ENCODE measurements at regions not wholly inside any gene's neighbourhood (a gene's known extent, or its start where the extent isn't known, plus 50 kb on each side); places are given as distances from the start of the nearest gene placed in this dataset.

GRCh38 chr9:109556061-109556460 is 58.0 kb upstream of the PTPN3 start (continued):
- TF ChIP-seq CTCF (IDR thresholded peaks at IDR 0.05 in 2 of 3, conservative IDR thresholded peaks at IDR 0.05 in 1 of 3; ENCODE audit: borderline replicate concordance in 1 of 3, insufficient read depth in 1 of 3, low read depth in 2 of 3, low read length in 2 of 3): no peak
- TF ChIP-seq SP1 (IDR thresholded peaks at IDR 0.05; ENCODE audit: low read depth): no peak
- TF ChIP-seq ZBTB33 (IDR thresholded peaks at IDR 0.05; ENCODE audit: extremely low read depth, insufficient replicate concordance, low read length): no peak
- TF ChIP-seq ZNF274 (IDR thresholded peaks at IDR 0.05; ENCODE audit: low read depth, low read length): no peak

- Histone ChIP-seq H3K79me2 (ENCODE audit: insufficient read depth, low read length) (no peaks in the 10 kb centered on the region), H3K27me3 (ENCODE audit: insufficient read depth, low read length) (0 out of 2 replicates have a peak, but pooled peaks cover 8% of the 10 kb centered on the region), H3K4me3 (replicated peaks in 1 of 2; ENCODE audit: low read depth in 1 of 2, low read length in 2 of 2) (no peak overlapping the region), H3K27ac (ENCODE audit: low read depth, low read length) (no peak overlapping the region), H2AFZ (ENCODE audit: low read depth, low read length, poor library complexity, severe bottlenecking) (no peak overlapping the region), H3K4me1 (ENCODE audit: control insufficient read depth in 1 of 2, insufficient read depth in 2 of 2, low read length in 2 of 2) (no peaks in the 10 kb centered on the region), H3K4me2 (ENCODE audit: low read length) (no peak overlapping the region), H3K36me3 (ENCODE audit: control insufficient read depth in 1 of 2, insufficient read depth in 2 of 2, low read length in 2 of 2) (no peaks in the 10 kb centered on the region), H3K9me3 (ENCODE audit: control insufficient read depth in 1 of 2, insufficient read depth in 1 of 2, low read depth in 1 of 2, low read length in 2 of 2) (no peaks in the 10 kb centered on the region), H3K9ac (ENCODE audit: low read length) (no peak overlapping the region), H4K20me1 (ENCODE audit: insufficient read depth) (no peaks in the 10 kb centered on the region), H3K9me2 (ENCODE audit: insufficient read depth) (no peaks in the 10 kb centered on the region)
- DNase-seq (ENCODE audit: low read depth, low spot score): no peak
- RAD21 ChIA-PET (ENCODE audit: low non-redundant PET in 1 of 2, low total read pairs in 2 of 2, uncharacterized antibody in 2 of 2, unreplicated experiment in 2 of 2): no interaction called here
- POLR2A ChIA-PET: no interaction called here
- no TSS peak for BruUV-seq (replicated peaks)
- TF ChIP-seq CEBPB (IDR thresholded peaks at IDR 0.05; ENCODE audit: low read depth) (no peak), POLR2A (IDR thresholded peaks at IDR 0.05; ENCODE audit: borderline replicate concordance, extremely low read depth, insufficient read depth, insufficient read length) (no peak), RAD21 (IDR thresholded peaks at IDR 0.05; ENCODE audit: low read depth) (no peak), YY1 (IDR thresholded peaks at IDR 0.05; ENCODE audit: extremely low read depth, insufficient replicate concordance, low read depth, low read length) (no peak), ZBTB33 (IDR thresholded peaks at IDR 0.05; ENCODE audit: extremely low read depth, insufficient replicate concordance, low read length) (no peak), ZFX (IDR thresholded peaks at IDR 0.05) (no peak), ZNF274 (IDR thresholded peaks at IDR 0.05; ENCODE audit: low read depth, low read length) (no peak), TCF7L2 (IDR thresholded peaks at IDR 0.05; ENCODE audit: borderline replicate concordance, extremely low read depth, insufficient read depth, insufficient read length) (no peak), JUND (IDR thresholded peaks at IDR 0.05) (no peak)
- intact Hi-C loops (cut with micrococcal nuclease): no loop called here
- CTCF ChIA-PET: no interaction called here
- ATAC-seq: no peak
Observed at GRCh38 chr9:109556786-109557185, 58.7 kb upstream of the PTPN3 start.

Measured in HCT116 (cell line).